Spleen (tissue), 7 donors: ENCODE measurements at regions not wholly inside any gene's neighbourhood (a gene's known extent, or its start where the extent isn't known, plus 50 kb on each side); places are given as distances from the start of the nearest gene placed in this dataset.

Experiments
- POLR2A ChIP-seq, 3 donors: fragments of 450-650 bp; IDR thresholded peaks; one replicate each; pipeline ENCODE4 v1.5.1; 2017; ENCODE audit warnings: antibody characterized with exemption in 3 of 3, mild to moderate bottlenecking in 1 of 3
- TF ChIP-seq, protein P1 (sequence below), 11 experiments: fragments of 200-600 bp in 7 of 11; fragments of 450-650 bp in 4 of 11; sonication (generic) in 4 of 11; IDR thresholded peaks in 8 of 11; conservative IDR thresholded peaks in 3 of 11; 1 replicate in 7 of 11; 2 replicates in 4 of 11; pipeline versions ENCODE4 v1.4.0 to v1.8.0; 2016 to 2021; ENCODE audit warnings: antibody characterized with exemption in 11 of 11, inconsistent platforms in 4 of 11, mild to moderate bottlenecking in 1 of 11
- donor health status: DM: no; HTN: no; CAD: no; lungs with moderate emphysema.
- donor health status: DM: no; HTN: no; CAD: no.
- donor health status: DM: no; HTN: no; CAD: no.

DNA sequence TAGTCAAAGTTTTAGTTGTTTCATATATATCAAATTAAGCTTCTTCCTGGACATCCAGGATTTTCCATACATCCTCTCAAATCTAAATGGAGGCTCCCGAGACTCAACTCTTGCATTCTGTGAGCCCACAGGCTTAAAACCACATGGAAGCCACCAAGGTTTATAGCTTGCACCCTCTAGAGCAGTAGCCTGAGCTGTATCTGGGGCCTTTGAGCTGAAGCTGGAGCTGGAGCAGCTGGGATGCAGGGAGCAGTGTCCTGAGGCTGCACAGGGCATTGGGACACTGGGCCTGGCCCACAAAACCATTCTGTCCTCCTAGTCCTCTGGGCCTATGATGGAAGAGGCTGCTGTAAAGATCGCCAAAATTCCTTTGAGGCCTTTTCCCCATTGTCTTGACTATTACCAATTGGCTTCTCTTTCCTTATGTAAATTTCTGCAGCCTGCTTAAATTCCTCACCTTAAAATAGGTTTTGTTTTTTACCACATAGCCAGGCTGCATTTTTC lies 151.0 kb downstream of the COX7C start:
- TF ChIP-seq POLR2A (IDR thresholded peaks at IDR 0.05): no peak
- TF ChIP-seq, protein P1, sequence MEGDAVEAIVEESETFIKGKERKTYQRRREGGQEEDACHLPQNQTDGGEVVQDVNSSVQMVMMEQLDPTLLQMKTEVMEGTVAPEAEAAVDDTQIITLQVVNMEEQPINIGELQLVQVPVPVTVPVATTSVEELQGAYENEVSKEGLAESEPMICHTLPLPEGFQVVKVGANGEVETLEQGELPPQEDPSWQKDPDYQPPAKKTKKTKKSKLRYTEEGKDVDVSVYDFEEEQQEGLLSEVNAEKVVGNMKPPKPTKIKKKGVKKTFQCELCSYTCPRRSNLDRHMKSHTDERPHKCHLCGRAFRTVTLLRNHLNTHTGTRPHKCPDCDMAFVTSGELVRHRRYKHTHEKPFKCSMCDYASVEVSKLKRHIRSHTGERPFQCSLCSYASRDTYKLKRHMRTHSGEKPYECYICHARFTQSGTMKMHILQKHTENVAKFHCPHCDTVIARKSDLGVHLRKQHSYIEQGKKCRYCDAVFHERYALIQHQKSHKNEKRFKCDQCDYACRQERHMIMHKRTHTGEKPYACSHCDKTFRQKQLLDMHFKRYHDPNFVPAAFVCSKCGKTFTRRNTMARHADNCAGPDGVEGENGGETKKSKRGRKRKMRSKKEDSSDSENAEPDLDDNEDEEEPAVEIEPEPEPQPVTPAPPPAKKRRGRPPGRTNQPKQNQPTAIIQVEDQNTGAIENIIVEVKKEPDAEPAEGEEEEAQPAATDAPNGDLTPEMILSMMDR (IDR thresholded peaks at IDR 0.05 in 8 of 11, conservative IDR thresholded peaks at IDR 0.05 in 3 of 11): no peak
